KMS-11 (cell line): ENCODE measurements at regions not wholly inside any gene's neighbourhood (a gene's known extent, or its start where the extent isn't known, plus 50 kb on each side); places are given as distances from the start of the nearest gene placed in this dataset.

ENCODE experiments used
- H2AFZ ChIP-seq: fragments of 200-600 bp; sonication (generic); 2 replicates; pipeline ENCODE4 v1.6.1; 2016; ENCODE audit warnings: antibody characterized with exemption, mixed run types, low read depth
- H3K27ac ChIP-seq: fragments of 200-600 bp; sonication (generic); 2 replicates; pipeline ENCODE4 v1.6.1; 2016; ENCODE audit warnings: mild to moderate bottlenecking, mixed run types
- H3K27me3 ChIP-seq: fragments of 200-600 bp; sonication (generic); 2 replicates; pipeline ENCODE4 v1.6.1; 2017; ENCODE audit warnings: mild to moderate bottlenecking, low read depth, mixed run types, moderate library complexity; ENCODE audit not compliant: insufficient read depth
- H3K36me3 ChIP-seq: fragments of 200-600 bp; sonication (generic); 2 replicates; pipeline ENCODE4 v1.6.1; 2017; ENCODE audit warnings: mild to moderate bottlenecking, mixed run types; ENCODE audit not compliant: insufficient read depth
- H3K4me1 ChIP-seq: fragments of 200-600 bp; sonication (generic); 2 replicates; pipeline ENCODE4 v1.6.1; 2016; ENCODE audit warnings: mild to moderate bottlenecking, low read depth, mixed run types; ENCODE audit not compliant: poor library complexity, severe bottlenecking
- H3K4me2 ChIP-seq: fragments of 200-600 bp; sonication (generic); 2 replicates; pipeline ENCODE4 v1.7.0; 2016; ENCODE audit warnings: mild to moderate bottlenecking, mixed run types
- H3K4me3 ChIP-seq: fragments of 200-600 bp; sonication (generic); IDR thresholded peaks from 2 replicates; pipeline ENCODE4 v1.6.1; 2017; ENCODE audit warnings: low read depth, low read length, mixed read lengths; ENCODE audit not compliant: insufficient read depth
- H3K79me2 ChIP-seq: fragments of 200-600 bp; sonication (generic); 2 replicates; pipeline ENCODE4 v1.6.1; 2016; ENCODE audit warnings: low read depth, mixed run types; ENCODE audit not compliant: insufficient read depth
- H3K9ac ChIP-seq: fragments of 200-600 bp; sonication (generic); 2 replicates; pipeline ENCODE4 v1.6.1; 2016; ENCODE audit warnings: mild to moderate bottlenecking, mixed run types
- H4K20me1 ChIP-seq: fragments of 200-600 bp; sonication (generic); 2 replicates; pipeline ENCODE4 v1.6.1; 2016; ENCODE audit warnings: mild to moderate bottlenecking, mixed run types; ENCODE audit not compliant: insufficient read depth
- CTCF ChIP-seq: fragments of 200-600 bp; sonication (generic); conservative IDR thresholded peaks from 2 replicates; pipeline ENCODE4 v1.6.1; 2017; ENCODE audit warnings: low read depth, mild to moderate bottlenecking, antibody characterized with exemption, low read length, moderate library complexity, mixed read lengths

GRCh38 chr16:86881118-86881510 lies 302.8 kb downstream of the FOXL1 start:
- Histone ChIP-seq H3K9ac (no peak overlapping the region), H3K4me1 (no peaks in the 10 kb centered on the region), H4K20me1 (no peaks in the 10 kb centered on the region), H3K4me3 (no peak overlapping the region), H2AFZ (no peak overlapping the region), H3K27ac (no peak overlapping the region), H3K79me2 (no peaks in the 10 kb centered on the region), H3K4me2 (no peak overlapping the region), H3K27me3 (peaks cover 21% of the 10 kb centered on the region), H3K36me3 (no peaks in the 10 kb centered on the region)
- no peak for TF ChIP-seq CTCF

- Histone ChIP-seq H3K27ac (no peak overlapping the region), H2AFZ (no peak overlapping the region), H3K4me1 (no peaks in the 10 kb centered on the region), H3K4me2 (no peak overlapping the region), H3K4me3 (no peak overlapping the region), H3K79me2 (no peaks in the 10 kb centered on the region), H3K27me3 (peaks cover 22% of the 10 kb centered on the region), H3K36me3 (no peaks in the 10 kb centered on the region), H4K20me1 (no peaks in the 10 kb centered on the region), H3K9ac (no peak overlapping the region)
- no peak for TF ChIP-seq CTCF
Measured at GRCh38 chr16:86881861-86882273, 303.5 kb downstream of the FOXL1 start.

GRCh38 chr16:86882586-86883280 lies 304.4 kb downstream of the FOXL1 start:
- no peaks in the 10 kb centered on the region for H4K20me1 ChIP-seq
- no peak overlapping the region for H3K4me2 ChIP-seq
- no peak overlapping the region for H3K4me3 ChIP-seq
- no peaks in the 10 kb centered on the region for H3K36me3 ChIP-seq
- H3K27me3 ChIP-seq, result peaks cover 24% of the 10 kb centered on the region
- H2AFZ ChIP-seq, result no peak overlapping the region
- no peak overlapping the region for H3K9ac ChIP-seq
- H3K4me1 ChIP-seq, result no peaks in the 10 kb centered on the region
- no peak overlapping the region for H3K27ac ChIP-seq
- TF ChIP-seq CTCF, result no peak
- H3K79me2 ChIP-seq, result no peaks in the 10 kb centered on the region

GRCh38 chr16:86883583-86884389 lies 305.4 kb downstream of the FOXL1 start:
- no peak for TF ChIP-seq CTCF
- Histone ChIP-seq H3K4me3 (no peak overlapping the region), H2AFZ (no peak overlapping the region), H3K79me2 (no peaks in the 10 kb centered on the region), H3K27ac (no peak overlapping the region), H3K36me3 (no peaks in the 10 kb centered on the region), H4K20me1 (no peaks in the 10 kb centered on the region), H3K27me3 (peaks cover 24% of the 10 kb centered on the region), H3K4me2 (no peak overlapping the region), H3K4me1 (no peaks in the 10 kb centered on the region), H3K9ac (no peak overlapping the region)
